ENCODE measurements at regions not wholly inside any gene's neighbourhood (a gene's known extent, or its start where the extent isn't known, plus 50 kb on each side); places are given as distances from the start of the nearest gene placed in this dataset.

DNA sequence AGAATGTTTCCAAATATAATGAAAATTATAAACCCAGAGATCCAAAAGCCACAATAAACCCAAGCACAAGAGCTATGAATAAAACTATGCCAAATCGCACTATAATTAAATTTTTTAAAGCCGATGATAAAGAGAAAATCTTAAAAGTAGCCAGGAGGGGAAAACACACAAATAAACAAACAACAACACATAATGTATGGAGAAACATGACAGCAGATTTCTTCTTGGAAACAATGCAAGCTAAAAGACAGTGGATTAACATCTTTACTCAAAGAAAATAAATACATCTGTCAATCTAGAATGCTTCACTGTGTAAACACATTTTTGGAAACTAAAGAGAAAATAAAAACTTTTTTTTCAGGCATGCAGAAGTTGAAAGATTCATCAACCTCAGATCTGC, 53.0 kb upstream of the SMOX start:
- no peak for DNase-seq

DNA sequence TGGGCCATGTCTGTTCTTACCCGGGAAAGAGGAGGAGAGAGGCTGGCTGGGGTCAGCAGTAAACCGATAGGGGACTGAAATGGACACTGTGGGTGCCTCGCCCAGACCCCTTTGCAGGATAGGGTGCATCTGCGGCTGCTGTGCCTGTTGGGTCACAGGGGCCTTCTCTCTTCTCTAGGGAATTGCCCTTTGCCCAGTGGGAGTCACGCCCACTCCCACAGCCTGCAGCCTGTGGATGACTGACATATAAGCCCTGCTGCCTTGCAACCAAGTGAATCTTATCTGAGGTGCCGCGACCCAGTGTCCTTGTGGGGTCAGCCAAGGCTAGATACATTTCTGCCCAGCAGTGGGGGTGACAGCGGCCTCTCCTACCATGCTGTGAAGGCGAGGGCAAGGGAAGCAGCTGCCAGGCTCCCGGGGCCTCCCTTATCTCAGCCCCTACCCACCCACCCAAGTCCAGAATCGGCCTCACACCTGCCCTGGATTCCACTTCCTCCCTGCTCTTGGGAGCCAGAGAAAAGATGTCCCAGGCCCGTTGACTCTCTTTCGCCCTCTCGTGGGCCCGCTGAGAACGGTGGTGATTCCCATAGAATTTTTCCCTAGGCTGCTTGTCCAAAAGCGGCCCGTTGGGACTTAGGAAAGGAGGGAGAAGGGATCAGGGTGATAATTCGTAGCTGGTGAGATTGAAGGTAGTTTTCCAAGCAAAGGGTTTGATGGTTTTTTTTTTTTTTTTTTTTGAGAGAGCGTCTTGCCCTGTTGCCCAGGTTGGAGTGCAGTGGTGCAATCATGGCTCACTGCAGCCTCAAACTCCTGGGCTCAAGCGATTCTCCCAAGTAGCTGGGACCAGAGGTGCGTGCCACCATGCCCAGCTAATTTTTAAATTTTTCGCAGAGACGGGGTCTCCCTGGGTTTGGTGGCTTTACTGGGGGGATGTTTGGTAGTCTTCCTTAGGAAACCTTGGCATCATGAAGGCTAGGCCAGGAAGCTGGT, 56.8 kb upstream of the SMOX start:
- DNase-seq, result no peak

GRCh38 chr20:4090756-4091489, 57.7 kb upstream of the SMOX start:
- DNase-seq, result no peak

- DNase-seq, result no peak
These were observed 58.7 kb upstream of the SMOX start for GRCh38 chr20:4089756-4090487.

DNA sequence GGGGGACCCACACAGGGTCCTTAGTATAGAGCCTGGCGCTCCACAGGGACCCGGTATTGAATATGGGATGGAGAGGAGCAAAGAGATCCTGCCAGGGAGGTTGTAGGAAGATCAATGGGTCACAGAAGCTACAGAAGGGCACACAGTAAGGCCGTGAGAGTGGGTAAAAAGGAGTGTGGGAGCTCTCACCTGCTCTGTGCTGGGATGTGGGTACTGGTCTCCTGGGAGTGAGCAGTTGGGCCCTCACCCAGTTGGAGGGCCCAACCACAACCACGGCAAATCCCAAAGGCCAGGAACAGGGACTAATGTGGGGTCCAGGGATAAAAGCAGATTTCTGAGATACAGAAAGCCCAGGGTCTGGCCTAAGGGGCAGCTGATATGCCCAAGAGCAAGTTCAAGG, 59.9 kb upstream of the SMOX start:
- DNase-seq, result no peak

DNA sequence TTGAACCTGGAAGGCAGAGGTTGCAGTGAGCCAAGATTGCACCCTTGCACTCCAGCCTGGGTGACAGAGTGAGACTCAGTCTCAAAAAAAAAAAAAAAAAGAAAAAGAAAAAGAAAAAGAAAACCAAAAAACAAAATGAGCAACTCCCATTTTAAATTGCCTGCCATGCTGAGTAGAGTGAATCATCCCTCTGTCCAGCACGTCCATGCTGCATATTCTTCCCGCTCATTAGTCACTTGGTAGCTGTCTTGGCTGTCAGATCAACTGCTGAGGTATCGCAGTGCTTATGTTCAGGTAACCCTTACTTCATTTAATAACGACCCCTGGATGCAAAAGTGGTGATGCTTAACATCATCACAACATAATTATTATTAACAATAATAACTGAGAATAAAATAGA, 60.7 kb upstream of the SMOX start:
- no peak for DNase-seq

DNA sequence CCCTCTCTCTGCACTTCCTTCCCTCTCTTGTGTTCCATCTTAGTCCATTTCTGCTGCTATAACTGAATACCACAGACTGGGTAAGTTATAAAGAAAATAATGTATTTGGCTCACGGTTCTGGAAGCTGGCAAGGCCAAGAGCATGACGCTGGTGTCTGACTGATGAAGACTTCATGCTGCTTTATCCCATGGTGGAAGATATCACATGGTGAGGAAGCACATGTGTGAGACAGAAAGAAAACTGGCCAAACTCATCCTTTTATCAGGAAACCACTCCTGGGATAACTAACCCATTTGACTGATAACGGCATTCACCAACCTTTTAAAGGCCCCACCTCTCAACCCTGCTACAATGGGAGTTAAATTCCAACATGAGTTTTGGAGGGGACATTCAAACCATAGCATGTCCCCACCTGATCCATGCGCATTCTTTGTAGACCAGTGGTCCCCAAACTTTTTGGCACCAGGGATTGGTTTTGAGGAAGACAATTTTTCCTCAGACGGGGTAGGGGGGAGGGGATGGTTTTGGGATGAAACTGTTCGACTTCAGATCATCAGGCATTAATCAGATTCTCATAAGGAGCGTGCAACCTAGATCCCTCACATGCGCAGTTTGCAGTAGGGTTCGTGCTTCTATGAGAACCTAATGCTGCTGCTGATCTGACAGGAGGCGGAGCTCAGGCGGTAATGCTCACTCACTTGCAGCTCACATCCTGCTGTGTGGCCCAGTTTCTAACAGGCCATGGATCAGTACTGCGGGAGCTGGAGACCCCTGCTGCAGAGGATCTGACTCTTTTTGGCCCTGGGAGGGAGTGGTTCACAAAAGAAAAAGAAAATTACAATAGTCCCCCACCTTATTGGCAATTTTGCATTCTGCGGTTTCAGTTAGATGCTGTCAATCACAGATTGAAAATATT, 61.6 kb upstream of the SMOX start:
- DNase-seq, result no peak

DNA sequence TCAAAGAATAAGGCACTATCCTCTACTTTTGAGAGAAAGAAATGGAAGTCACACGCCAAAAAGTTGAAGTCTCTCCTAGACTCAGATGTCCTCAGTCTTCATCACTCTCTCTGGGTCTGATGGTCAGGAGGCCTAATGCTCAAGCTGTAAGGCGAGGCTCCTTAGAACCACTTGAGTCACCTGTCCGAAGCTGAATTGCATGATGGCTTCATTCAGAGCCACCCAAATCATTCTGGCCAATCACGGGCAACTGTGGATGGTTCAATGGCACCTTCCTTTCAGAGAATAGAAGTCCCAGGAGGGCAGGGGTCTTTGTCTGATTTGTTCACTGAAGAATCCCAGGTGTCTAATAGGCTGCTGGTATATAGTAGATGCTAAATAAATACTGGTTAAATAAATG, 63.9 kb upstream of the SMOX start:
- no peak for DNase-seq

- DNase-seq, result no peak
These were observed 64.5 kb upstream of the SMOX start for GRCh38 chr20:4084096-4084495.

DNA sequence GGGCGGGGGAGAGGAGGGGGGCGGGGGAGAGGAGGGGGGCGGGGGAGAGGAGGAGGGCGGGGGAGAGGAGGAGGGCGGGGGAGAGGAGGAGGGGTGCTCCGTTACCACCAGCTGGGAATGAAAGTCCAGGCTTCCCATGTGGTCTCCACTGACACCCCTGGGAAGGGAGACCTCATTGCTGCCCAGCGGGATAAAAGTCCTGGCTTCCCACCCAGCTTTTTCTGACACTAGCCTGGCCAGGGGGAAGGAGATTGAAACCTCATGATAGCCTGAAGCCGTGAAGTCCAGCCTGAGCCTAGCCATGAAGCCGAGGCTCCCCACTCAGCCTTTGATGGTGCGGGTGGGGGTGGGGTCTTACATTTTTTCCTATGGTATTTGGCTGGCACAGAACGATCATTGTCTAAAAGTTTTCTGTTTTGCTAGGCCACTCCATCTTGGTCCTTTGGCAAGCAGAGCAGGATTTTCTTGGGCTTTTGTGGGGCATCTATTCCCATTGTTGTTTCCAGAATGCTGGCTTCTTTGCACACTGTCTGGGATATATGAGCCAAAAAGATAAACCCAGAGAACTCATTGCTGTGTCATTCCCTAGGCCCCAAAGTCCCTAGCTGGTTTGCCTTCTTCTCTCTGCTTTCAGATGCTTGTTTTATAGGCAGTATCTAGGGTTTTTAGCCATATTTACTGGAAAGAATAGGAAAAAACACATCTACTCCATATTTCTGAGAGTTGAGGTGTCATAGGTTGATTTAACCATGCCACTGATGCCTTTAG, 65.3 kb upstream of the SMOX start:
- no peak for DNase-seq

DNA sequence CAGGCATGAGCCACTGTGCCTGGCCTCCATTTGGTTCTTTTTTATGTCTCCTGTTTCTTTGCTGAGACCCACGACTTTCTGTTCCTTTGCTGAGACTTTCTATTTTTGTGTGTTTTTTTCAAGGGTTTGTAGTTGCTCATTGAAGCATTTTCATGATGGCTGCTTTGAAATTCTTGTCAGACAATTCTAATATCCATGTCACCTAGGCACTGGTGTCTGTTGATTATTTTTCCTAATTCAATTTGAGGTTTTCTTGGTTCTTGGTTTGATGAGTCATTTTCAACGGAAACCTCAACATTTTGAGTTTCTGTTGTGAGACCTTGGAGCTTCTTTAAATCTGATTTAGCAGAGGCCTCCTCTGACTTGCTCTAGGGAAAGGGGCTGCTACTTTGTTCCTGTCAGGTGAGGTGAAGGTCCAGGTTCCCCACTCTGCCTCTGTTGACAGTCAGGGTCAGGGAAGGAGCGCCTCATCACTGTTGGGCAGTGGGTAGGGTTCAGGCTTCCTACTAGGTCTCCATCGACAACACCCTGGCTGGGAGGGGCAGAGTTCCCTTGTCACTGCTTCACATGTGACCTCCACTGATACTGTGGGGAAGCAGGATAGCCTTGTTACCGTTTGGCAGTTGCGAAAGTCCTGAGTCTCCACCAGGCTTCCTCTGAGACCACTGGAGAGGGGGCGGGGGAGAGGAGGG, 66.1 kb upstream of the SMOX start:
- DNase-seq, result no peak

DNA sequence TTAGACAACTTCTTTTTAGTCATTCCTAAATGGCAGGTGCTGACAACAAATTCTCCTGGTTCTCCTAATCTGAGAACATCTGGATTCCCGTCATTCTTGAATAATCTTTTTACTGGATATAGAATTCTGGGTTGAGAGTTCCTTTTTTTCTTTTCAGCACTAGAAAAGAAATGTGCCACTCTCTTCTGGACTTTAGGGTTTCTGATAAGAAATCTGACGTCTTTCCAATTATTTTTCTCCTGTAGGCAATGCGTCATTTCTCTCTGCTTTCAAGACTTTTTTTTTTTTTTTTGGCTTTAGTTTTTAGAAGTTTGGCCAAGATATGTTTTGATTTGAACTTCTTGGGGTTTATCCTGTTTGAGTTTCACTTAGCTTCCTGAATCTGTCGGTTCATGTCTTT, 66.1 kb upstream of the RNF24 start:
- no peak for DNase-seq

DNA sequence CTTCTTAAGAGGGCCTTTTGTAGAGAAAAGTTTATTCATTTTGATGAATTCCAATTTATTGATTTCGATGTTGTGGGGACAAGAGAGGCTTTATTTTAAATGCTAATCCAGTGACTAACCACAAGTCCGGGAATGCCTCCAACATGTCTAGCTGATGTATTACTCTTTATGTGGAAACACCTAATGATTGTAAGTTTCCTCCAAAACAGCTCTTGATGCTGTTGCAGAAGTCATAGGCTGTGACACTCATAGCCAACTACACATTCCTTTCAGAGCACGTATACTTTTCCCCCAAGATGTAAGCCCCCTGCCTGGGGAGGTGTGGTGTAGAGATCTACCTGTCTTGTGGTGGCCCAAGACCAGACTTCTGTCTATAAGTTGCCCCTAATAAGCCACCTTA, 61.3 kb upstream of the RNF24 start:
- DNase-seq, result no peak

DNA sequence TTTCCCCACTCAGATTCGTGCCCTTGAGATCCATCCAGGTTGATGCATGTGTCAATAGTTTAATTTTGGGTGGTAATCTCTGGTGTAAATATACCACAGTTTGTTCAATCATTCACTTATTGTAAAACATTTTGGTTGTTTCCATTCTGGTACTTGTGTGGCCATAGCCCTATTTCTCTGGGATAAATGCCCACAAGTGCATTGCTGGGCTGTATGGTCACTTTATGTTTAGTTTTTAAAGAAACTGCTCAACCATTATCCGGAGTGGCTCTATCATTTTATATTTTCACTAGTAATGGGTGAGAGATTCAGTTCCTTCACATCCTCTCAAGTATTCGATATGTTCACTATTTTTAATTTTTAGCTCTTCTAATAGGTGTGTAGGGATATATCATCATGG, 60.7 kb upstream of the RNF24 start:
- no peak for DNase-seq

GRCh38 chr20:4074877-4075455, 59.6 kb upstream of the RNF24 start:
- DNase-seq, result no peak

DNA sequence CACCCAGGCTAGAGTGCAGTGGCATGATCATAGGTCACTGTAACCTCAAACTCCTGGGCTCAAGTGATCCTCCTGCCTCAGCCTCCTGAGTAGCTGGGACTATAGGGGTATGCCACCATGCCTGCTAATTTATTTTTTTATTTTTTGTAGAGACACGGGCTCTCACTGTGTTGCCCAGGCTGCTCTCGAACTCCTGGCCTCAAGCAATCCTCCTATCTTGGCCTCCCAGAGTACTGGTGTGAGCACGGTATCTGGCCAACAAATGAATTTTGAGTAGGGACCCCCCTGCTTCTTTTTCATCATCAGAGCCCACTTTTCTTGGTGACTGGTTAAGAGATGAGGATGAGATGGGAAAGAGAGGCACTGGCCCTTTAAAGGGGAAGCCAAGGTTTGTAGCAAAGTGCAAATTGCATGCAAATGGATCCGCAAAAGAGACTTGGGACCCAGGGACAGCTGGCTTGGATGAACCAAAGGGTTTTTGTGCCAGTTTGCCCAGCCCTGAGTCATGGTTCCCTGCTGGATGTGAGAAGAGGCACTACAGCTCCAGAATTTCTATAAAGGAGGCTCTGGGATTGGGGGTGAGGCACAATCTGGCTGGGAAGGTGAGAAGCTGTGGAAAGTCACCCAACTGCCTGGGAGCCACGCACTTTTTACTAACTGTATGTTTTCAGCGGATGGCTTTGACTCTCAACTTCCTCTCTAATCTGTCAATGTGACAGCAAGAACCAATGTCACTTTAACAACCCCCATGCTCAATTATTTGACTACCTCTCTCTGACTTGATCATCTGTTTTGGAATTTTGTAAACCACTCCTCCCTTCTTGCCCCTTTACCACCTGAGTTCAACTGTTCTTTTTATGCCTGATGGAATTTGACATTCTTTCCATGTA, 58.7 kb upstream of the RNF24 start:
- DNase-seq, result no peak

- DNase-seq, result no peak
These were observed 55.9 kb upstream of the RNF24 start for GRCh38 chr20:4071178-4071693.

DNA sequence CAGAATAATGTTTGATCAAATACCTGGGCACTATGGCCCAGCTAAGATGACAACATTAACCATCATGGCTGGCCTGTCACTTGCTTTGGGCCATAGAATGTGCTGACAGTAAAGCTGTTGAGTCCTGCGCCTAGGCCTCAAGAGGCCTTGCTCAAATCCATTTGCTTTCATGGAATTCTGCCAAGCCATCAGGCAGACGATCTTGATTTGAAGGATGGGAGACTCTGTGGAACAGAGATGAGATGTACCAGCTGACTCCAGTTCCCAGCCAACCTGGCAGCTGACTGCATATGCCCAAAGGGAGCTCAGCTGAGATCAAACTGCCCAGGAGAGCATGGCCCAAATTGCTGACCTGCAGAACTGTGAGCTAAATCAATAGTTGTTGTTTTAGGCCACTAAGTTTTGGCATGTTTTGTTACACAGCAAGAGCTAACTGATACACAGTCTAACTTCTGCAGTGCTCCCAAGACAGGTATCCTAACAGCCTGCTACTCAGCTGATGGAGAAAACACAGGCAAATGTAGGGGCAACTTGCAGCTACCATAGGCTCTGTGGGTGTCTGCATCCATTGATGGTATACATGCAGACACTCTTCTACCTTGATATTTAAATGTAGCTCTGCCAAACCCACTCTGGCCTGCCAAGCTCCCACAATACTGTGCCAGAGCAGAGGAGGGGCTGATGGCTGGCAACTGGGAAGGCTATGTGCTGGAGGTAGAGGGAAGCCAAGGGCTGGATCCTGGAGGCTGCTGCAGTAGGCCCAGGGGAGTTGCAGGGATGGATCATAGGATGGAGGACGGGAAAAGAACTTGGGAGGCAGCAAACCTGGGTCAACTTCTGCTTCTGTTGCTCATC, 55.2 kb upstream of the RNF24 start:
- peak; percentile 59 for DNase-seq
